ENCODE measurements at regions not wholly inside any gene's neighbourhood (a gene's known extent, or its start where the extent isn't known, plus 50 kb on each side); places are given as distances from the start of the nearest gene placed in this dataset.

DNA sequence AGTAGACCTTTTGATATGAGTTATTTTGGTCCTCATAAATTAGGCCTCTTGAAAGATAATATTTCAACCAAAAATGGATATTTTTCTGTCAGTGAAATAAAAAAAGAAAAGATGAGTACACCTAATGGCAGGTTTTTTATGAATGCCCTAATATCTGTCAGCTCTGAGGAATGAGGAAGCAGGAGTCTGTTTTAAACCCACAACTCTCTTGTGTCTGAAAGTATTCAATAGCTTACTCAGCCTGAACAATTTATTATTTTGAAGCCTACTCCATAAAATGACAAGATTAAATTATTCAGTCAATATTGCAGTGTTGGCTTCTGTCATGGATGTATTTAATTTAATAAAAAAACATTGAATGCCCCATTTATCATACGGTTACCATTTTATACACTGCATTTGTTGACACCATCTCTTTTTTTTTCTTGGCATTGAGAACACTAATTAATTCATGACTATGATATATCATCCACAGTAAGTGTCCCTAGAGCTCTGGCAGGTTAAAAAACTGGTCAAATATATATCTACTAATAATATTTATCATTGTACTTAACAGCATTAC is 548.2 kb downstream of the CBLN2 start:
- Histone ChIP-seq H3K27ac (ENCODE audit: low read depth, low read length) (no peak overlapping the region), H3K9ac (ENCODE audit: low read length) (no peak overlapping the region), H3K36me3 (ENCODE audit: control insufficient read depth, insufficient read depth, low read length) (no peaks in the 10 kb centered on the region), H3K4me3 (ENCODE audit: low read length) (no peak overlapping the region), H3K4me1 (ENCODE audit: control insufficient read depth, insufficient read depth, low read length) (no peaks in the 10 kb centered on the region), H3K27me3 (ENCODE audit: control insufficient read depth, insufficient read depth, low read length) (no peaks in the 10 kb centered on the region)

DNA sequence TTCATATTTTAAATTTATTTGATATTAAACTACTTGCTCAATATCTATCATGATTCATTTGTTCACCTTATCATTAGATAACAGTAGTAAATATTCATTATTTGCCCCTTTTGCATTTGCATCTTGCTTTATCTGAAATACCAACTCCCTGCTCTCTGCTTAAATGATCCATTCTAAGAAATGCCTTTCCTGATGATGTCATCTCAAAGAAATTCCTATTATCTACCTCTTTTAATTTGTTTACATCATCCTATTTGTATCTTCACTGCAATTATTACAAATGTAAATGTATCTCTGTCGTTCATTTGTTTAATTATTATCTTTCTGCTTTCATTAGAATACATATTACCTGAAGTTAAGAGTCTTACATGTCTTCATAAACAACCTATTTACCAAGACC is 549.9 kb downstream of the CBLN2 start:
- H3K9ac ChIP-seq (ENCODE audit: low read length): no peak overlapping the region
- H3K4me3 ChIP-seq (ENCODE audit: low read length): no peak overlapping the region
- H3K27me3 ChIP-seq (ENCODE audit: control insufficient read depth, insufficient read depth, low read length): no peaks in the 10 kb centered on the region
- H3K36me3 ChIP-seq (ENCODE audit: control insufficient read depth, insufficient read depth, low read length): no peaks in the 10 kb centered on the region
- H3K4me1 ChIP-seq (ENCODE audit: control insufficient read depth, insufficient read depth, low read length): no peaks in the 10 kb centered on the region
- H3K27ac ChIP-seq (ENCODE audit: low read depth, low read length): no peak overlapping the region

DNA sequence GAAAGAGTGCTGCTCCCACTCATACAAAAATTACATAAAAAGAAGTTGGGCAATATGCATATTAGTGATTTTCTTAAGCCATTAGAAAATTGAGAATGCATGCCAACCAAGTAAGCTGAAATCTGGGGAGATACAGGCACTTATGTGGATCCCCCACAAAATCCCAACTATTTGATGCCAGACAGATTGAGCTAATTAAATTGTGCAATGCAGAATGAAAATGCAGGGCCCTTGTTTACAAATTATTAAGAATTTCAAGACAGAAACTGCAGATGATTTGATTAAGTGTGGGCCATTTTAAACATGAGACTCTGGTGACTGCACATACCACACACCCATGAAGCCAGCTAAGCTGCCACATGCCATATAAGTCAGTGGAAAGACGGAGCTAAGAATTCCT is 554.5 kb downstream of the CBLN2 start:
- H3K9ac ChIP-seq (ENCODE audit: low read length): no peak overlapping the region
- no peaks in the 10 kb centered on the region for H3K27me3 ChIP-seq (ENCODE audit: control insufficient read depth, insufficient read depth, low read length)
- H3K27ac ChIP-seq (ENCODE audit: low read depth, low read length): no peak overlapping the region
- H3K4me1 ChIP-seq (ENCODE audit: control insufficient read depth, insufficient read depth, low read length): no peaks in the 10 kb centered on the region
- no peak overlapping the region for H3K4me3 ChIP-seq (ENCODE audit: low read length)
- H3K36me3 ChIP-seq (ENCODE audit: control insufficient read depth, insufficient read depth, low read length): no peaks in the 10 kb centered on the region

DNA sequence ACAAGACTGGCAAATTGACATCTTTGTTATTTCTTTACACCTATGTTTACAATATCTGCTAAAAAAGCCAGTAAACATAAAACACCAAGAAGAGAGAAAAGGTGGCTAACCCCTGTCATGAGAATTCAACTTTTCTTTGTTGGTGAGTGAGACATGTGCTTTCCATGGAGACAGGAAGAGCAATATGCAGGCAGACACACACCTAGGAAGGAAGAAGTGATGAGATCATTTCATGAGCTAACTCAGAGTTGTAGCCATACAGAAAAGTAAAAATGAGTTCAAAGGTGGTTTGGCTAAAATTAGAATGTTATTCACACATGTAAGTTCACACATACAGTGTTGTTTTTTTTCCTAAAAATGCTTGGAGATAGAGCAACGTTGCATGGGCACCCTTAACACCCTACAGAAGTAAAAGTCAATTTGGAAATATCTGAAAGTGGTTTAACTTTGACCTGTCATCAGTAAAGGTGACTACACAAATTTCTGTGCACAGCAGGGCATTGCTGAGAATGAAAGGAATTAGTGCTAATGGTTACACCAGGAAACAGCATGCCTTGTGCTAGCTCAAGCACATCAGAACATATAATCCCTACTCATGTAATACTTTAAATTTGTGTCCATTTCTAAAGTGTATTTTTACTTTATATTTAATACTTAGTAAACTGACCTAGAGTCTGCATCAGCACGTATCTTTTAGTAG is 557.6 kb downstream of the CBLN2 start:
- no peaks in the 10 kb centered on the region for H3K36me3 ChIP-seq (ENCODE audit: control insufficient read depth, insufficient read depth, low read length)
- H3K9ac ChIP-seq (ENCODE audit: low read length): no peak overlapping the region
- H3K4me1 ChIP-seq (ENCODE audit: control insufficient read depth, insufficient read depth, low read length): no peaks in the 10 kb centered on the region
- H3K4me3 ChIP-seq (ENCODE audit: low read length): no peak overlapping the region
- H3K27me3 ChIP-seq (ENCODE audit: control insufficient read depth, insufficient read depth, low read length): no peaks in the 10 kb centered on the region
- H3K27ac ChIP-seq (ENCODE audit: low read depth, low read length): no peak overlapping the region

DNA sequence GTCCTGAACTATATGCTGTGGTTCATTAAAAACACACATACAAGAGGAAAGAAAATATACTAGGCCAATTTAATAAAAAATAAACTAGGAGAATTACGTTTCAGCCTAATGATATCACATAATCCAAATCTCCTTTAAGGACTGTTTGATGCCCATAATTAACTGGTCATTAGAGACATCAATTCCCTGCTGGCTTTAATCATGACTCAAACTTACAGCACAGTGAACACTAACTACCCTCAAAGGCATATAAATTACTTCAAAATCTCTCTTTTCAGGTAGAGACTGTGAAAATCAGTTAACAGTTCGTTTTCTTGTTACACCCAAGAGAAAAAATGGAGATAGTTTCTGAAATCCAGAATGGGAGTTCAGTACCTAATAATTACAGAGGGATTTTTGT is 567.4 kb downstream of the CBLN2 start:
- Histone ChIP-seq H3K27ac (ENCODE audit: low read depth, low read length) (no peak overlapping the region), H3K36me3 (ENCODE audit: control insufficient read depth, insufficient read depth, low read length) (no peaks in the 10 kb centered on the region), H3K4me1 (ENCODE audit: control insufficient read depth, insufficient read depth, low read length) (no peaks in the 10 kb centered on the region), H3K27me3 (ENCODE audit: control insufficient read depth, insufficient read depth, low read length) (no peaks in the 10 kb centered on the region), H3K9ac (ENCODE audit: low read length) (no peak overlapping the region), H3K4me3 (ENCODE audit: low read length) (no peak overlapping the region)

DNA sequence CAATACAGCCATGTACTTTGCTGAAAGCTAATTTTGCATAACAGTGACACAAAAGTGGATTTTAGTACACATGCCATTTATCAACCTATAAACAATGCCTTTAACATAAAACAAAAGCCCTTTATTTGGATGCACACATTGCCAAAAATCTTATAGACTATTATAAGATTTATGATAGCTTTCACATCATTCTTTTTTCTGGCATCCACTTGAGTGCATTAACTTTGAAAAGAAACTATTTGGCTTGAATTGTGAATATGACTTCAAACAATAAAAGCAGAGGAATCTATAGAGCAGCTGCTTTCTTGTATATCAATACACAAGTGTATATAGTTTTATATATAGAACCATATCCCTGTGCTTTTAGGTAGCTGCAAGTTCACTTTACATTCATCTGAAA is 577.4 kb downstream of the CBLN2 start:
- no peaks in the 10 kb centered on the region for H3K27me3 ChIP-seq (ENCODE audit: control insufficient read depth, insufficient read depth, low read length)
- H3K27ac ChIP-seq (ENCODE audit: low read depth, low read length): no peak overlapping the region
- H3K4me3 ChIP-seq (ENCODE audit: low read length): no peak overlapping the region
- H3K9ac ChIP-seq (ENCODE audit: low read length): no peak overlapping the region
- H3K36me3 ChIP-seq (ENCODE audit: control insufficient read depth, insufficient read depth, low read length): no peaks in the 10 kb centered on the region
- H3K4me1 ChIP-seq (ENCODE audit: control insufficient read depth, insufficient read depth, low read length): no peaks in the 10 kb centered on the region

DNA sequence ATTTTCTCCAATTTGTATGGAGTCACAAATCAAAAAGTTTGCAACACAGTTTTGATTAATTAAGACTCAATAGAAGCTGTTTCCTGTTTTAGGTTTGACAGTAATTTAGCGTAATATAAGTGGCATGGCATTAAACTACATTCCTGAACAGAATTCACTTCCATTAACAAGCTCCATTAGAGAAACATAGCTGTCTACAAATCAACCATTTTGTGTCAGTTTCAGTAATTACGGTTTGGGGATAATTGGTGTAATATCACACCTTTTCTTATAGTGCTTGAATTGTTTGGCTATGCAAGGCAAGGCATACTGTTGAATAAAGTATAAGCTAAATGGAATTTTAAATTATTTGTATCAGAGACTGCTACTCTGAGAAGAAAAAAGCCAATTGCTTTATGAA is 585.5 kb downstream of the CBLN2 start:
- Histone ChIP-seq H3K4me1 (ENCODE audit: control insufficient read depth, insufficient read depth, low read length) (no peaks in the 10 kb centered on the region), H3K27ac (ENCODE audit: low read depth, low read length) (no peak overlapping the region), H3K4me3 (ENCODE audit: low read length) (no peak overlapping the region), H3K9ac (ENCODE audit: low read length) (no peak overlapping the region), H3K36me3 (ENCODE audit: control insufficient read depth, insufficient read depth, low read length) (no peaks in the 10 kb centered on the region), H3K27me3 (ENCODE audit: control insufficient read depth, insufficient read depth, low read length) (no peaks in the 10 kb centered on the region)

DNA sequence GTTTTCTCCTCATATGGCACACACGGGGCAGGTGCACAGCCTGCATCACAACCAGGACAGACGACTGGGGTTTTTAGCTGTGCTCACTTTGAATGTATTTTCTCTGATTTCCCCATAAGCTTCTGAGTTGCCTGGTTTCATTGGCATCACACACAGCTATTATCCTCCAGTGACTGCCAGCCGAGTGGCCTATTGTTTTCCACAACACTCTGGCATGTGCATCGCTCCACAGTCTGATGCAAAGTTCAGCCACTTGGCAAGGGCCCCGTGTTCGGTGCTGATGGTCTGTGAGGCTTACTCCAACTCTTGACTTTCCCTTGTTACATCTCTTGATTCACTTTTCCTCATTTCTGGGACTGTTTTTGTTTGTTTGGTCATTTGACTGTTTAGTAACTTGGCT is 593.1 kb downstream of the CBLN2 start:
- Histone ChIP-seq H3K27me3 (ENCODE audit: control insufficient read depth, insufficient read depth, low read length) (no peaks in the 10 kb centered on the region), H3K4me3 (ENCODE audit: low read length) (no peak overlapping the region), H3K36me3 (ENCODE audit: control insufficient read depth, insufficient read depth, low read length) (no peaks in the 10 kb centered on the region), H3K9ac (ENCODE audit: low read length) (no peak overlapping the region), H3K27ac (ENCODE audit: low read depth, low read length) (no peak overlapping the region), H3K4me1 (ENCODE audit: control insufficient read depth, insufficient read depth, low read length) (no peaks in the 10 kb centered on the region)

DNA sequence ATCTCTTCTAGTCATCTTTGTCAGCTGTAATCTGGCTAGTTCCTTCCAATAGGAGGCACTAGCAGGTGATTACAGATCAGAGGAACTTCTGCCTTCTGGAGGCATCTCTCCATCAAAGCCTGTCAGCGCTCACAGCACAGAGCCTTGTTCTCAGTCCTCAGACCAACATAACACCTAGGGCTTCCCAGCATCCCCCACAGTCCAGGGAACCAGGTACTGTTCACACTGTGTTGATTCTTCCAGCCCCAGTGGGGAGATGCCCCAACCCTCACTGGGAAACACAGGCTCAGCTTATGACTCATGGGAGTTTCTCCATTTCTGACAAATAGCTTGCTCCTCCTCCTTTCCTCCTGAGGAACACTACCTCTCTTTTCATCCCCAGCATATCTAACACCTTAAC is 601.7 kb downstream of the CBLN2 start:
- Histone ChIP-seq H3K36me3 (ENCODE audit: control insufficient read depth, insufficient read depth, low read length) (no peaks in the 10 kb centered on the region), H3K27me3 (ENCODE audit: control insufficient read depth, insufficient read depth, low read length) (no peaks in the 10 kb centered on the region), H3K4me3 (ENCODE audit: low read length) (no peak overlapping the region), H3K9ac (ENCODE audit: low read length) (no peak overlapping the region), H3K27ac (ENCODE audit: low read depth, low read length) (no peak overlapping the region), H3K4me1 (ENCODE audit: control insufficient read depth, insufficient read depth, low read length) (no peaks in the 10 kb centered on the region)

DNA sequence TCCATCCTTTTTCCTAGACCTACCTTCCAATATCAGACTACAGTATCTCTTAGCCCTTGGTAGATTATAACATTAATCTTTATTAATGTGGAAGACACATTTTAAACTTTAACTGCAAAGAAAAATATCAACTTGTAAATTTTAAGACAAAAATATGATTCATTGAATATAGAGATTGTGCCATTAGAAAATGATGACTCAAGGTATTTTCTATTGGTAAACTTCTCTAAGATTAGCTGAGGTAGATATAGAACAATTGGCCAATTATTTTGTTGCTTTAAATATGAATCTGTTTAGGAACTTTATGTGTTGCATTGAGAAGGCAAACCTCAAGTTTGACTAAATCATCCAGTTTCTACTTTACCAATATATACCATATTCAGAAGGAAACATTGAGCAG is 604.7 kb downstream of the CBLN2 start:
- no peak overlapping the region for H3K27ac ChIP-seq (ENCODE audit: low read depth, low read length)
- no peaks in the 10 kb centered on the region for H3K27me3 ChIP-seq (ENCODE audit: control insufficient read depth, insufficient read depth, low read length)
- H3K4me3 ChIP-seq (ENCODE audit: low read length): no peak overlapping the region
- no peaks in the 10 kb centered on the region for H3K36me3 ChIP-seq (ENCODE audit: control insufficient read depth, insufficient read depth, low read length)
- H3K9ac ChIP-seq (ENCODE audit: low read length): no peak overlapping the region
- H3K4me1 ChIP-seq (ENCODE audit: control insufficient read depth, insufficient read depth, low read length): no peaks in the 10 kb centered on the region

DNA sequence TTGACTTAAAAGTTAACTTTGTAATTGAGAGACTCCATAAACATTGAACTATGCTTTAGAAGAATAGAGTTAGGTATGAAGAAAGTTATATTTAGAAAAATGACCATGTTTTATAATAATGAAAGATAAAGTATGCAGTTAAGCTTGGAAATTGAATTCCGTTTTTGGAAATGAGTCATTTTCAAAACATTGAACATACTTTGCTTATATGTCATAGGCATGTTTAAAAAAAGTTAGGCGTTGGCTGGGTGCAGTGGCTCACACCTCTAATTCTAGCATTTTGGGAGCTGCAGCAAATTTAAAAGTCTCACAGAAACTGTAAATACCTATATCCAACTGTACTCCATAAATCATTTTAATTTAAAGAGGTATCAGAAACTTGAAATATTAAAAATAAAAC is 607.4 kb downstream of the CBLN2 start:
- no peak overlapping the region for H3K4me3 ChIP-seq (ENCODE audit: low read length)
- H3K9ac ChIP-seq (ENCODE audit: low read length): no peak overlapping the region
- no peaks in the 10 kb centered on the region for H3K4me1 ChIP-seq (ENCODE audit: control insufficient read depth, insufficient read depth, low read length)
- H3K27me3 ChIP-seq (ENCODE audit: control insufficient read depth, insufficient read depth, low read length): no peaks in the 10 kb centered on the region
- H3K27ac ChIP-seq (ENCODE audit: low read depth, low read length): no peak overlapping the region
- H3K36me3 ChIP-seq (ENCODE audit: control insufficient read depth, insufficient read depth, low read length): no peaks in the 10 kb centered on the region

DNA sequence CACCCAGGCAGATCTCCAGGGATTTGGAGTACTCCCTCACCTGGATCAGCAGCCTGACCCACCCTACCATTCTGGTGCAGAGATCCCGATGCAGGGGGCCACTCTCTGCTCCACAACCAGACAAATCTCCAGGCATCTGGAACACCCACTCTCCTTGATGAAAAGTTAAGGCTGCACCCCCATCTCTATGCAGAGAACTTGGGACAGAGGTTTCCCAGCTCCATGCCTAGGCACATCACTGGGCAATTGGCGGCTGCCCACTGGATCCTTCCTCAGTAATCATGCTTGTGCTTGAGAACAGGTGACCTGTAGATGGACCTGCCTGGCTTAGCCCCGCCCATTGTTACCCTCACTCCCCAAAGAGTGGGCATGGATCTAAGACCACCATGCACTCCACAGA is 624.9 kb downstream of the CBLN2 start:
- Histone ChIP-seq H3K27me3 (ENCODE audit: control insufficient read depth, insufficient read depth, low read length) (no peaks in the 10 kb centered on the region), H3K36me3 (ENCODE audit: control insufficient read depth, insufficient read depth, low read length) (no peaks in the 10 kb centered on the region), H3K4me1 (ENCODE audit: control insufficient read depth, insufficient read depth, low read length) (no peaks in the 10 kb centered on the region), H3K4me3 (ENCODE audit: low read length) (no peak overlapping the region), H3K27ac (ENCODE audit: low read depth, low read length) (no peak overlapping the region), H3K9ac (ENCODE audit: low read length) (no peak overlapping the region)

DNA sequence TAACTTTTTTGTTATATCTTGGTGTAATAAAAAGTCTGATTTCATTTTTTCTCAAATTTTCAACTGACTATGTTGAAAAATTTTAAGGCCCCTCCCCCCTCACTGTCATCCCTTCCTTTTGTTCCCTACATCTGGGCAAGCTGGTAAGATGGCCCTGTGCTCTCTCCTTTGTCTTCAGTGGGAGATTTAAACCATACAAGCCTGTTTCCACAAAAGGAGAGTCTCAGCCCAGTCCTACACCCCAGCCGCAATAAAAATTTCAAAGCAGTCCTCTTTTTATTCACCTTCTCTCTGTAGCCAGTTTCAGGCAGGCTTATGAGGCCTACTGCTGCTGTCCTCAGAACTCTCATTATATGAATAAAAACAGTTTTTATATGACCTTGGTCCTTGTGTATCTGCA is 630.5 kb downstream of the CBLN2 start:
- no peaks in the 10 kb centered on the region for H3K27me3 ChIP-seq (ENCODE audit: control insufficient read depth, insufficient read depth, low read length)
- no peak overlapping the region for H3K4me3 ChIP-seq (ENCODE audit: low read length)
- H3K27ac ChIP-seq (ENCODE audit: low read depth, low read length): no peak overlapping the region

More for the DNA sequence above, 630.5 kb downstream of the CBLN2 start:
- no peaks in the 10 kb centered on the region for H3K36me3 ChIP-seq (ENCODE audit: control insufficient read depth, insufficient read depth, low read length)
- H3K9ac ChIP-seq (ENCODE audit: low read length): no peak overlapping the region
- H3K4me1 ChIP-seq (ENCODE audit: control insufficient read depth, insufficient read depth, low read length): no peaks in the 10 kb centered on the region
